K562 (cell line): ENCODE measurements at regions not wholly inside any gene's neighbourhood (a gene's known extent, or its start where the extent isn't known, plus 50 kb on each side); places are given as distances from the start of the nearest gene placed in this dataset.

Source experiments
- CHD2 ChIP-seq: IDR thresholded peaks from 2 replicates; pipeline ENCODE4 v1.6.1; 2011; ENCODE audit warnings: low read depth, low read length
- E2F8 ChIP-seq: fragments of 450-650 bp; IDR thresholded peaks from 2 replicates; pipeline ENCODE4 v1.7.1; 2018; ENCODE audit warnings: mild to moderate bottlenecking, low read depth; ENCODE audit not compliant: partially characterized antibody
- FIP1L1 ChIP-seq: fragments of 200-400 bp; formaldehyde crosslinking; IDR thresholded peaks from 2 replicates; pipeline ENCODE4 v1.6.1; 2018; ENCODE audit warnings: mild to moderate bottlenecking, low read depth, low read length; ENCODE audit not compliant: poor library complexity, severe bottlenecking
- RBM39 ChIP-seq: fragments of 200-400 bp; formaldehyde crosslinking; optimal IDR thresholded peaks from 2 replicates; pipeline ENCODE3; 2018; ENCODE audit warnings: low read depth, low read length
- ZBTB5 ChIP-seq: fragments of 450-650 bp; IDR thresholded peaks from 2 replicates; pipeline ENCODE4 v1.6.1; 2017; ENCODE audit warnings: antibody characterized with exemption

DNA sequence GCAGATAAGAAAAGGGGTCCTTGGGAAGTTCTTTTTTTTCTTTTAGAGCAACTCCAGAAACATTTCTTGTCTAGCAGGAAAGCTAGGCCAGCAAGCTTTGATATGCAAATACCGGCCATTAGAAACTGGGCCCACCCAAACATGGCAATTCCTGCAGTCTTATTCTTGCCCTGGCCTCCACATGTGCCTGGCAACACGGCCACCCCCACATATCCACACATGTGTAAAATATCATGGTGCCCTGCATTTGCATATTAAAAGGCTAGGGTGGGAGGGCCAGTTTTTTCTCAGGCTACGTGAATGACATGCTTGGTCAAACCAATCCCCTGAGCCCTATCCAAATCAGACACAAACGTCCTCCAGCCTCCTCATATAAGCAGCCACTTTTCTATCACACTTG, 171.7 kb upstream of the ZCCHC13 start:
- TF ChIP-seq RBM39 (no peak), FIP1L1 (no peak), ZBTB5 (no peak), E2F8 (no peak), CHD2 (no peak)
